ENCODE measurements at regions not wholly inside any gene's neighbourhood (a gene's known extent, or its start where the extent isn't known, plus 50 kb on each side); places are given as distances from the start of the nearest gene placed in this dataset.

DNA sequence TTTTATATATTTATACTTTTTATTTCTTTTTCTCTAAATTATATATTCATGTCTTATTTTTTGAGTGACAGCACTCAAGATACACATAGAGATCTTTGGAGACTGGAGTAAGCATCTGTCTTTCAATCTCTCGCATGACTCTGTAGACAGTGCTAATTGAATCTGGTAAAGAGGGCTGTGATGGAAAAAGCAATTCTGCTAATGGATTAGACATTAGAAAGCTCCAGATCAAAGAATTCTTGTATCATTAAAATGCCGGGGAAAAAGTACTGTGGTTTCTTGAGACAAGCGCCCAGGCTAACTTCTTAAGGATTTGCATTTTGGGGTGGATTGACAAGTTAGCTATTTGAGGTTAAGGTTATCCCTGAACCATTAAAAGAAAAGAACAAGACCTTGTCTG lies 383.1 kb upstream of the TNP1 start:
- Histone ChIP-seq H3K36me3 (ENCODE audit: control insufficient read depth, insufficient read depth, low read length) (no peaks in the 10 kb centered on the region), H3K27me3 (ENCODE audit: control insufficient read depth, insufficient read depth, low read length) (no peaks in the 10 kb centered on the region), H3K4me3 (ENCODE audit: low read depth, low read length) (no peak overlapping the region)
- DNase-seq (ENCODE audit: low read depth), result no peak
- TF ChIP-seq, protein P1, sequence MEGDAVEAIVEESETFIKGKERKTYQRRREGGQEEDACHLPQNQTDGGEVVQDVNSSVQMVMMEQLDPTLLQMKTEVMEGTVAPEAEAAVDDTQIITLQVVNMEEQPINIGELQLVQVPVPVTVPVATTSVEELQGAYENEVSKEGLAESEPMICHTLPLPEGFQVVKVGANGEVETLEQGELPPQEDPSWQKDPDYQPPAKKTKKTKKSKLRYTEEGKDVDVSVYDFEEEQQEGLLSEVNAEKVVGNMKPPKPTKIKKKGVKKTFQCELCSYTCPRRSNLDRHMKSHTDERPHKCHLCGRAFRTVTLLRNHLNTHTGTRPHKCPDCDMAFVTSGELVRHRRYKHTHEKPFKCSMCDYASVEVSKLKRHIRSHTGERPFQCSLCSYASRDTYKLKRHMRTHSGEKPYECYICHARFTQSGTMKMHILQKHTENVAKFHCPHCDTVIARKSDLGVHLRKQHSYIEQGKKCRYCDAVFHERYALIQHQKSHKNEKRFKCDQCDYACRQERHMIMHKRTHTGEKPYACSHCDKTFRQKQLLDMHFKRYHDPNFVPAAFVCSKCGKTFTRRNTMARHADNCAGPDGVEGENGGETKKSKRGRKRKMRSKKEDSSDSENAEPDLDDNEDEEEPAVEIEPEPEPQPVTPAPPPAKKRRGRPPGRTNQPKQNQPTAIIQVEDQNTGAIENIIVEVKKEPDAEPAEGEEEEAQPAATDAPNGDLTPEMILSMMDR (IDR thresholded peaks at IDR 0.05; ENCODE audit: insufficient read depth, low read length, poor library complexity, severe bottlenecking), result no peak

DNA sequence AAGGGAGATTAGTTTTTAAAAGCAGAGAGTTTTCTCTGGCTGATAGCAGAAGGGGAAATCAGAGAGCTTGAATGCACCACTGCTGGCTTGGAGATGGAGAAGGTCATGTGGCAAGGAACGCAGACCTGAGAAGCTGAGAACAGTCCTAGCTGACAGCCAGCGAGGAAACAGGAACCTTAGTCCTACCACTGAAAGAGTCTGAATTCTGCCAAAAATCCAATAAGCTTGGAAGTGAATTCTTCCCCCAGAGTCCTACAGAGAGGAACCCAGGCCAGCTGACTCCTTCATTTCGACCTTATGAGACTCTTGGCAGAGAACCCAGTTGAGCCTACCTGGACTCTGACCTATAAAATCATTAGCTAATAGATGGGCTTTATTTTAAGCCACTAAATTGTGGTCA lies 371.9 kb upstream of the TNP1 start:
- no peak for DNase-seq (ENCODE audit: low read depth)
- TF ChIP-seq, protein P1 (IDR thresholded peaks at IDR 0.05; ENCODE audit: insufficient read depth, low read length, poor library complexity, severe bottlenecking), result no peak
- no peak overlapping the region for H3K4me3 ChIP-seq (ENCODE audit: low read depth, low read length)

DNA sequence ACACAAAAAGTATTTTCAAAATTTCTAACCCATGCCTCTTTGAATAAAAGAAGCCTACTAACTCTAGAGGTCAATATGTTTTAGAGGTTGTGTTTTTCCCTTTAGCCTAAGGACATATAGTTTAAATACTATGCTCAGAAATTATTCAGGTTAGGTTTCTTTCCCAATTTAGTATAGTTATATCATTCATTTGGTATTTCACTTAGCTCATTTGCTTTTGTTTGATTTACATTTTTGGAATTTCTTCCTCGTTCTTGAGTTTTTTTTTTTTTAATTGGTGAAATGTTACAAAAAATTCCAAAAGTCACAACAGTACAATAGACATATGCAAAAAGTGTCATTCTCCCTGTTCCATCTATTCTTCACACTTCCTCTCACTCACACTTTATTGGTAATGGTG lies 371.3 kb upstream of the TNP1 start:
- Histone ChIP-seq H3K36me3 (ENCODE audit: control insufficient read depth, insufficient read depth, low read length) (no peaks in the 10 kb centered on the region), H3K27me3 (ENCODE audit: control insufficient read depth, insufficient read depth, low read length) (no peaks in the 10 kb centered on the region), H3K4me3 (ENCODE audit: low read depth, low read length) (no peak overlapping the region)
- DNase-seq (ENCODE audit: low read depth), result no peak
- TF ChIP-seq, protein P1 (IDR thresholded peaks at IDR 0.05; ENCODE audit: insufficient read depth, low read length, poor library complexity, severe bottlenecking), result no peak

More for the DNA sequence above, 371.9 kb upstream of the TNP1 start:
- Histone ChIP-seq H3K27me3 (ENCODE audit: control insufficient read depth, insufficient read depth, low read length) (no peaks in the 10 kb centered on the region), H3K36me3 (ENCODE audit: control insufficient read depth, insufficient read depth, low read length) (no peaks in the 10 kb centered on the region)

DNA sequence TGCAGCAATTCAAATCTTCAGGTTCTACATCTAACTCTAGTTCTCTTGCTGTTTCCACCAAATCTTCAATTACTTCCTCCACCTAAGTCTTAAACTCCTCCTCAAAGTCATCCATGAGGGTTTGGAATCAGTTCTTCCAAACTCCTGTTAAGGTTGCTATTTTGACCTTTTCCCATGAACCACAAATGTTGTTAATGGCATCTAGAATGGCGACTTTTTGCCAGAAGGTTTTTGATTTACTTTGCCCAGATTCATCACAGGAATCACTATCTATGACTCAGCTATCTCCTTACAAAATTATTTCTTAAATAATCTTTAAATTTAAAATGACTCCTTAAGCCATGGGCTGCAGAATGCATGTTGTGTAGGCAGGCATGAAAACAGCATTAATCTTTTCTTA lies 368.9 kb upstream of the TNP1 start:
- no peaks in the 10 kb centered on the region for H3K27me3 ChIP-seq (ENCODE audit: control insufficient read depth, insufficient read depth, low read length)
- H3K4me3 ChIP-seq (ENCODE audit: low read depth, low read length), result no peak overlapping the region
- TF ChIP-seq, protein P1 (IDR thresholded peaks at IDR 0.05; ENCODE audit: insufficient read depth, low read length, poor library complexity, severe bottlenecking), result no peak
- no peak for DNase-seq (ENCODE audit: low read depth)
- no peaks in the 10 kb centered on the region for H3K36me3 ChIP-seq (ENCODE audit: control insufficient read depth, insufficient read depth, low read length)

DNA sequence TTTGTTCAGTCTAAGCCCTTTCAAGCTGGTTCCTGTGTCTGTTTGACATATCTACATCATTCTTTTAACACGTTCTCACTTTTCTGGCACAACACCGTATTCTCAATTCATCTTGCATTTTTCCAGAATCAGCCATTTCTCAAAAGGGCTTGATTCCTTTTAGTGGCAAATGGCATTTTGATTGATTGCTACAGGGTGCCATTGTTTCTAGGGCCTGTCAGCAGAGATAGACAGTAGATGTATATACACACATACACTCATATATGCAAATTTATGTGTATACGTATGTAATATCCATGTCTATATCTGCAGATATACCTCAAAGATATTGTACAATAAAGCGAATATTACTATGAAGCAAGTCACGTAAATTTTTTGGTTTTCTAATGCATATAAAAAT lies 367.9 kb upstream of the TNP1 start:
- no peaks in the 10 kb centered on the region for H3K36me3 ChIP-seq (ENCODE audit: control insufficient read depth, insufficient read depth, low read length)
- H3K4me3 ChIP-seq (ENCODE audit: low read depth, low read length), result no peak overlapping the region
- TF ChIP-seq, protein P1 (IDR thresholded peaks at IDR 0.05; ENCODE audit: insufficient read depth, low read length, poor library complexity, severe bottlenecking), result no peak
- no peak for DNase-seq (ENCODE audit: low read depth)
- no peaks in the 10 kb centered on the region for H3K27me3 ChIP-seq (ENCODE audit: control insufficient read depth, insufficient read depth, low read length)

DNA sequence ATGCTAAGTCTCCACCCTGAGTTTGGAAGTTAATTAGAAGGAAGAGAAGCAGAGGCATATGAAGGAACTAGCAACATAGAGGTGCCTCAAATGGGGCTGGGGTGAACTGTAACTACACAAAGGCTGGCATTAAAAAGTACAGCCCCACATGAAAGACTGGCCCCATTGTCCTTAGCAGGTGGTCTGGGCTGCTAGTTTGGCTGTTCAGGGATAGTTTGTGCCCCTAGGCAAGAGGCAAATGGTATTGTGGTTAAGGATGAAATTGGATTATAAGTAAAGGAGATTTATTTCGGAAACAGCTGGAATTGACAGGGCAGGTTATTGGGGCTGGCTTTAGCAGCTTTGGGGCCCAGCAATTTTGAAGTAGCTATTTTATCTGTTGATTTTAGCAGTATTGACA lies 365.7 kb upstream of the TNP1 start:
- Histone ChIP-seq H3K4me3 (ENCODE audit: low read depth, low read length) (no peak overlapping the region), H3K27me3 (ENCODE audit: control insufficient read depth, insufficient read depth, low read length) (no peaks in the 10 kb centered on the region), H3K36me3 (ENCODE audit: control insufficient read depth, insufficient read depth, low read length) (no peaks in the 10 kb centered on the region)
- no peak for DNase-seq (ENCODE audit: low read depth)
- TF ChIP-seq, protein P1 (IDR thresholded peaks at IDR 0.05; ENCODE audit: insufficient read depth, low read length, poor library complexity, severe bottlenecking), result no peak
